ENCODE measurements at regions not wholly inside any gene's neighbourhood (a gene's known extent, or its start where the extent isn't known, plus 50 kb on each side); places are given as distances from the start of the nearest gene placed in this dataset.

DNA sequence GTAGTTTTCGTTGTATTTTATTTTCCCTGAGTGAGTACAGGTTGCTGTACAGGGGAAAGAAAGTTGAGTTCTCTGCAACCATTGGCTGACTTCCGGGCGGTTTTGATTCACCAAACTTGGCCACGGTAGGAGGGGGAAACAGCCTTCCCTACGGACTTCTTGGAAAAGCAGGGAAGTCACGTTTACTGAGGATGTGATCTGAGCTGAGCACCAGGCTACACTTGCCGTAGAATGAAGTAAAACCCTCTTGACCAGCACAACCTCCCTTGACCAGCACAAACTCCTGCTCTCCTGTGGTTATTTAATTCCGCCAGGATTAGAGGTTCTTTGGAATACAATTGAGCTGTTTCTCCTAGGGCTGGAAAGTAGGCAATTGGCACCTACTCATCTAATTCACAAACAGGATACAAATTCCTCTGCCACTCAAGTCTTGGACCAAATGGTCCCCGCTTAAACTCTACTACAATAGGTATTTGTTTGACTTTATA lies 242.0 kb upstream of the RBFOX1 start:
- Histone ChIP-seq H3K27me3 (peaks cover 0 to 4% of the 10 kb centered on the region in 2 donors), H3K4me3 (no peak overlapping the region), H3K9me3 (no peaks in the 10 kb centered on the region), H3K36me3 (no peaks in the 10 kb centered on the region), H3K27ac (no peak overlapping the region), H3K4me1 (no peaks in the 10 kb centered on the region)
- TF ChIP-seq, protein P1, sequence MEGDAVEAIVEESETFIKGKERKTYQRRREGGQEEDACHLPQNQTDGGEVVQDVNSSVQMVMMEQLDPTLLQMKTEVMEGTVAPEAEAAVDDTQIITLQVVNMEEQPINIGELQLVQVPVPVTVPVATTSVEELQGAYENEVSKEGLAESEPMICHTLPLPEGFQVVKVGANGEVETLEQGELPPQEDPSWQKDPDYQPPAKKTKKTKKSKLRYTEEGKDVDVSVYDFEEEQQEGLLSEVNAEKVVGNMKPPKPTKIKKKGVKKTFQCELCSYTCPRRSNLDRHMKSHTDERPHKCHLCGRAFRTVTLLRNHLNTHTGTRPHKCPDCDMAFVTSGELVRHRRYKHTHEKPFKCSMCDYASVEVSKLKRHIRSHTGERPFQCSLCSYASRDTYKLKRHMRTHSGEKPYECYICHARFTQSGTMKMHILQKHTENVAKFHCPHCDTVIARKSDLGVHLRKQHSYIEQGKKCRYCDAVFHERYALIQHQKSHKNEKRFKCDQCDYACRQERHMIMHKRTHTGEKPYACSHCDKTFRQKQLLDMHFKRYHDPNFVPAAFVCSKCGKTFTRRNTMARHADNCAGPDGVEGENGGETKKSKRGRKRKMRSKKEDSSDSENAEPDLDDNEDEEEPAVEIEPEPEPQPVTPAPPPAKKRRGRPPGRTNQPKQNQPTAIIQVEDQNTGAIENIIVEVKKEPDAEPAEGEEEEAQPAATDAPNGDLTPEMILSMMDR (IDR thresholded peaks at IDR 0.05) = no peak
- DNase-seq (ENCODE audit: low spot score) = no peak

- Histone ChIP-seq H3K9me3 (no peaks in the 10 kb centered on the region), H3K27me3 (peaks cover 0 to 4% of the 10 kb centered on the region in 2 donors), H3K4me3 (no peak overlapping the region), H3K27ac (no peak overlapping the region), H3K36me3 (no peaks in the 10 kb centered on the region), H3K4me1 (no peaks in the 10 kb centered on the region)
- DNase-seq (ENCODE audit: low spot score) = no peak
- TF ChIP-seq, protein P1 (IDR thresholded peaks at IDR 0.05) = no peak
Measured at GRCh38 chr16:7089751-7090150, 242.9 kb upstream of the RBFOX1 start.

GRCh38 chr16:7088711-7089110 lies 243.9 kb upstream of the RBFOX1 start:
- Histone ChIP-seq H3K27ac (no peak overlapping the region), H3K9me3 (no peaks in the 10 kb centered on the region), H3K27me3 (peaks cover 0 to 4% of the 10 kb centered on the region in 2 donors), H3K4me3 (no peak overlapping the region), H3K4me1 (no peaks in the 10 kb centered on the region), H3K36me3 (no peaks in the 10 kb centered on the region)
- TF ChIP-seq, protein P1 (IDR thresholded peaks at IDR 0.05) = no peak
- no peak for DNase-seq (ENCODE audit: low spot score)

DNA sequence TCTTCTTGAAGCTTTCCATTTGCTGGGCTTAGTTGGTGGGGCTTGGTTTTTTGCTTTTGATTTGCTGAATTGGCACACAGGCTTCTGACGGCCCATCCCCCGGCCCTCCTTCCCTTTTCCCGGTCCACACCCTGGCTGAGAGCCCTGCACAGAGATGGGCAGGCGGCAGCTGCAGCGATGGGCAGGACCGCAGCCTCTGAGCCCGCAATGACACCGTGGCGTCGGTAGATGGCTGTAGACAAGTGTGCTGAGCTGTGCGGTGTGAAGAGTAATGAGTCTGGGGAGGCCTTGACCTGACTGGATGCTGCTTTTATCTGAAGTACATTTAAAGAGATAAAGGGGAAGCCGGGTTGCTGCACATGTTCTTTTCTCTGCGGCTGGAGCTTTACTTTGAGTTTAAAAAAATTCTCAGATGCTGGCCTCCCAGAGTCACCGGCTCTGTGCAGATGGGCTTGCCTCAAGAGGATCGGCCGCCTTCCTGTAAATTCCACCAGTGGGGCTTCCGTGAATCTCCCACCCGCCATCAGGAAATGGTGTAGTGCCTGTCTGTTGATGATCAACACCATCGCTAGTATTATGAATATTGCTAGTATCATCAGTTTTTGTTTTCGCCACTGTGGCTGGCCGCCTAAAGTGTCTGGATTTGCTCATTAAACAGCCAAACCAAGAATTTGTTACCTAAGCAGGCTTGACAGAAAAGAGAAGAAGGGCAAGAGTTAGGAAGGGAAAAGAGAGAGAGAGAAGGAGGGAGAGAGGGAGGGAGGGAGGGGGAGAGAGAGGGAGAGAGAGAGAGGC lies 245.6 kb upstream of the RBFOX1 start:
- Histone ChIP-seq H3K4me3 (no peak overlapping the region), H3K27ac (no peak overlapping the region), H3K9me3 (no peaks in the 10 kb centered on the region), H3K27me3 (peaks cover 0 to 4% of the 10 kb centered on the region in 2 donors), H3K36me3 (no peaks in the 10 kb centered on the region), H3K4me1 (no peaks in the 10 kb centered on the region)
- TF ChIP-seq, protein P1 (IDR thresholded peaks at IDR 0.05) = peak in 1 of 2 donors; percentile 46
- no peak for DNase-seq (ENCODE audit: low spot score)

- Histone ChIP-seq H3K4me1 (no peaks in the 10 kb centered on the region), H3K36me3 (no peaks in the 10 kb centered on the region), H3K27ac (no peak overlapping the region), H3K4me3 (no peak overlapping the region), H3K9me3 (no peaks in the 10 kb centered on the region), H3K27me3 (peaks cover 0 to 4% of the 10 kb centered on the region in 2 donors)
- TF ChIP-seq, protein P1 (IDR thresholded peaks at IDR 0.05) = no peak
- no peak for DNase-seq (ENCODE audit: low spot score)
Measured at GRCh38 chr16:7085776-7086175, 246.9 kb upstream of the RBFOX1 start.

Measured in right atrium auricular region (tissue), 2 donors.